Neural cell (in vitro differentiated cells): ENCODE measurements at regions not wholly inside any gene's neighbourhood (a gene's known extent, or its start where the extent isn't known, plus 50 kb on each side); places are given as distances from the start of the nearest gene placed in this dataset.

Source experiments
- H2AFZ ChIP-seq: fragments of 200-600, 300-800 bp; sonication (generic), shearing (Covaris generic); 2 replicates; pipeline ENCODE4 v1.6.0; 2014; ENCODE audit warnings: low read depth, mild to moderate bottlenecking, antibody characterized with exemption, low read length, moderate library complexity
- H3F3A ChIP-seq: fragments of 200-600 bp; shearing (Covaris generic); 2 replicates; pipeline ENCODE4 v1.6.1; 2016; ENCODE audit warnings: mild to moderate bottlenecking, moderate library complexity, mixed read lengths, antibody characterized with exemption, low read length; ENCODE audit not compliant: insufficient read depth, poor library complexity, severe bottlenecking
- H3K27ac ChIP-seq: fragments of 200-600, 300-800 bp; sonication (generic), shearing (Covaris generic); 2 replicates; pipeline ENCODE4 v1.5.1; 2014; ENCODE audit warnings: mild to moderate bottlenecking, low read length, moderate library complexity
- H3K27me3 ChIP-seq: fragments of 300-800, 200-600 bp; sonication (generic), shearing (Covaris generic); 2 replicates; pipeline ENCODE4 v1.6.0; 2014; ENCODE audit warnings: mild to moderate bottlenecking, low read depth, low read length, moderate library complexity; ENCODE audit not compliant: insufficient read depth
- H3K36me3 ChIP-seq: fragments of 300-800, 200-600 bp; sonication (generic), shearing (Covaris generic); 2 replicates; pipeline ENCODE4 v1.5.1; 2014; ENCODE audit warnings: mild to moderate bottlenecking, antibody characterized with exemption, low read length, moderate library complexity; ENCODE audit not compliant: insufficient read depth
- H3K4me2 ChIP-seq: fragments of 300-800, 200-600 bp; sonication (generic), shearing (Covaris generic); 2 replicates; pipeline ENCODE4 v1.6.0; 2014; ENCODE audit warnings: mild to moderate bottlenecking, low read length
- H3K4me3 ChIP-seq: fragments of 300-800, 200-600 bp; sonication (generic), shearing (Covaris generic); 2 replicates; pipeline ENCODE4 v1.5.1; 2014; ENCODE audit warnings: mild to moderate bottlenecking, low read length, moderate library complexity
- H3K79me2 ChIP-seq: fragments of 200-600 bp; shearing (Covaris generic); replicated peaks from 2 replicates; pipeline ENCODE4 v1.6.0; 2014; ENCODE audit warnings: mild to moderate bottlenecking, low read length, moderate library complexity; ENCODE audit not compliant: insufficient read depth
- H3K9ac ChIP-seq: fragments of 300-800, 200-600 bp; sonication (generic), shearing (Covaris generic); 2 replicates; pipeline ENCODE4 v1.6.1; 2016; ENCODE audit warnings: mild to moderate bottlenecking, low read length, mixed read lengths
- H3K9me2 ChIP-seq: fragments of 200-600 bp; shearing (Covaris generic); 2 replicates; pipeline ENCODE4 v1.6.1; 2016; ENCODE audit warnings: mild to moderate bottlenecking, low read length, mixed read lengths; ENCODE audit not compliant: insufficient read depth
- H3K9me3 ChIP-seq: fragments of 200-600, 300-800 bp; sonication (generic), shearing (Covaris generic); 2 replicates; pipeline ENCODE4 v1.6.1; 2016; ENCODE audit warnings: mild to moderate bottlenecking, mixed run types, low read length, moderate library complexity, mixed read lengths
- H4K20me1 ChIP-seq: fragments of 200-600 bp; shearing (Covaris generic); 2 replicates; pipeline ENCODE4 v1.6.1; 2016; ENCODE audit warnings: mild to moderate bottlenecking, mixed run types; ENCODE audit not compliant: insufficient read depth
- EP300 ChIP-seq: fragments of 450-650 bp; conservative IDR thresholded peaks from 2 replicates; pipeline ENCODE4 v1.6.1; 2014; ENCODE audit warnings: antibody characterized with exemption, mild to moderate bottlenecking, moderate library complexity; ENCODE audit not compliant: poor library complexity, severe bottlenecking
- EZH2 ChIP-seq: fragments of 200-600, 300-800 bp; shearing (Covaris generic), sonication (generic); IDR thresholded peaks from 2 replicates; pipeline ENCODE4 v1.6.1; 2014; ENCODE audit warnings: antibody characterized with exemption, low read length, borderline replicate concordance, mild to moderate bottlenecking; ENCODE audit not compliant: insufficient read depth, poor library complexity, severe bottlenecking
- MXI1 ChIP-seq: fragments of 450-650 bp; conservative IDR thresholded peaks from 2 replicates; pipeline ENCODE4 v1.6.1; 2014; ENCODE audit warnings: antibody characterized with exemption, mild to moderate bottlenecking; ENCODE audit not compliant: poor library complexity, severe bottlenecking
- POLR2AphosphoS5 ChIP-seq: IDR thresholded peaks from 2 replicates; pipeline ENCODE4 v1.6.1; 2012
- RAD21 ChIP-seq: fragments of 450-650 bp; conservative IDR thresholded peaks from 2 replicates; pipeline ENCODE4 v1.6.1; 2014; ENCODE audit warnings: antibody characterized with exemption, mild to moderate bottlenecking, moderate library complexity
- SMC3 ChIP-seq: fragments of 450-650 bp; conservative IDR thresholded peaks from 2 replicates; pipeline ENCODE4 v1.6.1; 2014; ENCODE audit warnings: antibody characterized with exemption, mild to moderate bottlenecking, moderate library complexity; ENCODE audit not compliant: poor library complexity
- TAF1 ChIP-seq: IDR thresholded peaks from 2 replicates; pipeline ENCODE4 v1.6.1; 2012; ENCODE audit warnings: low read depth
- TF ChIP-seq, protein P1 (sequence below): IDR thresholded peaks from 2 replicates; pipeline ENCODE4 v1.6.1; 2012; ENCODE audit warnings: borderline replicate concordance
- TF ChIP-seq, protein P2 (sequence below): fragments of 450-650 bp; IDR thresholded peaks from 2 replicates; pipeline ENCODE4 v1.5.1; 2014; ENCODE audit warnings: antibody characterized with exemption, mild to moderate bottlenecking, moderate library complexity; ENCODE audit not compliant: poor library complexity, severe bottlenecking

DNA sequence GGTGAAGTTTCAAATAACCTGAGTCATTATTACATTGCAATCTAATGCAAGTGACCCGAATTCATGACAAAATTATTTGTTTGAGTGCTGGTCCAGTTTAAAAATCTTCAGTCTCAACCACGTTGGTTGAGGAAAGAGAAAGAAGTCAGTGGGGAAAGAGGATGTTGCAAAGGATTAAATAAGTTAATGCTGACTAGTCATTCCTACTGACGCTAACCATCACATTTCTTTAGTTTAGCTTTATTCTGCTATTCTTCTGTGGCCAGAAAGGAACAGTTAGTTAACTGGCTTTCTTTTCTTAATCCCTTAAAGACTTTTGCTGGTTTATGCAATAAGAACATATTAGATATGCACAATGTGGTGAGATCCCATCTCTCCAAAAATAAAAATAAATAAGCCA lies 143.8 kb upstream of the FAM83B start:
- TF ChIP-seq SMC3 (no peak), POLR2AphosphoS5 (no peak)

DNA sequence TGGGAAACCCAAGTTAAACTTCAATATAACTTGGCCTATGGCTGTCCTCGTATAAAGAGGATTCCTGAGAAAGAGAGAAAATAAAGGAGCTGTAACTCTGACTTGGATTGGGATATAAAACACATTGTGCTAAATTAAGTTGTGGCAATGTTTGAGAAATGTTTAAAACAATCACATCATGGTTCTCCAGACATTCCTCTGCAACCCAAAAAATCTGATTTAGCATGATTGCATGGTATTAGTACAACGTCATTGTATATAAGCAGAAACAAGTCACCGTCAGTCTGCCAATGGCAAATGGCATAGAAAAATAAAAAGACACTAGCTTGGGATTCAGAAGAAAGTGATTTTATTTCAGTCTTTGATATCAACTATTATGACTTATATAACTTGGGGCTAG lies 140.2 kb upstream of the FAM83B start:
- Histone ChIP-seq H3K4me2 (no peak overlapping the region), H3K27ac (no peak overlapping the region), H3K27me3 (no peaks in the 10 kb centered on the region), H4K20me1 (no peaks in the 10 kb centered on the region), H3K9ac (no peak overlapping the region), H3F3A (no peaks in the 10 kb centered on the region), H3K9me2 (no peaks in the 10 kb centered on the region), H2AFZ (no peak overlapping the region), H3K79me2 (no peaks in the 10 kb centered on the region), H3K4me3 (no peak overlapping the region), H3K9me3 (no peaks in the 10 kb centered on the region), H3K36me3 (no peaks in the 10 kb centered on the region)
- TF ChIP-seq TAF1 (no peak), MXI1 (no peak), POLR2AphosphoS5 (no peak), EZH2 (no peak), SMC3 (no peak), EP300 (no peak), RAD21 (no peak)
- TF ChIP-seq, protein P1, sequence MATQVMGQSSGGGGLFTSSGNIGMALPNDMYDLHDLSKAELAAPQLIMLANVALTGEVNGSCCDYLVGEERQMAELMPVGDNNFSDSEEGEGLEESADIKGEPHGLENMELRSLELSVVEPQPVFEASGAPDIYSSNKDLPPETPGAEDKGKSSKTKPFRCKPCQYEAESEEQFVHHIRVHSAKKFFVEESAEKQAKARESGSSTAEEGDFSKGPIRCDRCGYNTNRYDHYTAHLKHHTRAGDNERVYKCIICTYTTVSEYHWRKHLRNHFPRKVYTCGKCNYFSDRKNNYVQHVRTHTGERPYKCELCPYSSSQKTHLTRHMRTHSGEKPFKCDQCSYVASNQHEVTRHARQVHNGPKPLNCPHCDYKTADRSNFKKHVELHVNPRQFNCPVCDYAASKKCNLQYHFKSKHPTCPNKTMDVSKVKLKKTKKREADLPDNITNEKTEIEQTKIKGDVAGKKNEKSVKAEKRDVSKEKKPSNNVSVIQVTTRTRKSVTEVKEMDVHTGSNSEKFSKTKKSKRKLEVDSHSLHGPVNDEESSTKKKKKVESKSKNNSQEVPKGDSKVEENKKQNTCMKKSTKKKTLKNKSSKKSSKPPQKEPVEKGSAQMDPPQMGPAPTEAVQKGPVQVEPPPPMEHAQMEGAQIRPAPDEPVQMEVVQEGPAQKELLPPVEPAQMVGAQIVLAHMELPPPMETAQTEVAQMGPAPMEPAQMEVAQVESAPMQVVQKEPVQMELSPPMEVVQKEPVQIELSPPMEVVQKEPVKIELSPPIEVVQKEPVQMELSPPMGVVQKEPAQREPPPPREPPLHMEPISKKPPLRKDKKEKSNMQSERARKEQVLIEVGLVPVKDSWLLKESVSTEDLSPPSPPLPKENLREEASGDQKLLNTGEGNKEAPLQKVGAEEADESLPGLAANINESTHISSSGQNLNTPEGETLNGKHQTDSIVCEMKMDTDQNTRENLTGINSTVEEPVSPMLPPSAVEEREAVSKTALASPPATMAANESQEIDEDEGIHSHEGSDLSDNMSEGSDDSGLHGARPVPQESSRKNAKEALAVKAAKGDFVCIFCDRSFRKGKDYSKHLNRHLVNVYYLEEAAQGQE, result no peak
- TF ChIP-seq, protein P2, sequence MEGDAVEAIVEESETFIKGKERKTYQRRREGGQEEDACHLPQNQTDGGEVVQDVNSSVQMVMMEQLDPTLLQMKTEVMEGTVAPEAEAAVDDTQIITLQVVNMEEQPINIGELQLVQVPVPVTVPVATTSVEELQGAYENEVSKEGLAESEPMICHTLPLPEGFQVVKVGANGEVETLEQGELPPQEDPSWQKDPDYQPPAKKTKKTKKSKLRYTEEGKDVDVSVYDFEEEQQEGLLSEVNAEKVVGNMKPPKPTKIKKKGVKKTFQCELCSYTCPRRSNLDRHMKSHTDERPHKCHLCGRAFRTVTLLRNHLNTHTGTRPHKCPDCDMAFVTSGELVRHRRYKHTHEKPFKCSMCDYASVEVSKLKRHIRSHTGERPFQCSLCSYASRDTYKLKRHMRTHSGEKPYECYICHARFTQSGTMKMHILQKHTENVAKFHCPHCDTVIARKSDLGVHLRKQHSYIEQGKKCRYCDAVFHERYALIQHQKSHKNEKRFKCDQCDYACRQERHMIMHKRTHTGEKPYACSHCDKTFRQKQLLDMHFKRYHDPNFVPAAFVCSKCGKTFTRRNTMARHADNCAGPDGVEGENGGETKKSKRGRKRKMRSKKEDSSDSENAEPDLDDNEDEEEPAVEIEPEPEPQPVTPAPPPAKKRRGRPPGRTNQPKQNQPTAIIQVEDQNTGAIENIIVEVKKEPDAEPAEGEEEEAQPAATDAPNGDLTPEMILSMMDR, result no peak

More for the DNA sequence above, 143.8 kb upstream of the FAM83B start:
- H3F3A ChIP-seq, result no peaks in the 10 kb centered on the region
- H3K9me2 ChIP-seq, result no peaks in the 10 kb centered on the region
- H3K9me3 ChIP-seq, result no peaks in the 10 kb centered on the region
- H3K9ac ChIP-seq, result no peak overlapping the region
- no peaks in the 10 kb centered on the region for H4K20me1 ChIP-seq
- H3K27me3 ChIP-seq, result no peaks in the 10 kb centered on the region
- H3K79me2 ChIP-seq, result no peaks in the 10 kb centered on the region
- H3K4me3 ChIP-seq, result no peak overlapping the region
- H3K36me3 ChIP-seq, result no peaks in the 10 kb centered on the region
- no peak overlapping the region for H3K27ac ChIP-seq
- no peak overlapping the region for H3K4me2 ChIP-seq
- no peak overlapping the region for H2AFZ ChIP-seq
